Panc1 (cell line): ENCODE measurements at regions not wholly inside any gene's neighbourhood (a gene's known extent, or its start where the extent isn't known, plus 50 kb on each side); places are given as distances from the start of the nearest gene placed in this dataset.

Experiments used
- ATAC-seq: fragments of 200-7000 bp; cut with Tn5 transposase; 2 replicates; pipeline ENCODE4 v1.9.1; 2020; ENCODE audit warnings: mild to moderate bottlenecking, moderate library complexity
- BruUV-seq: library from RNA; stranded (reverse); fragments of 400-500 nt; replicated peaks from 2 replicates; lab custom pipeline; 2021; lab: Mats Ljungman, UMichigan
- CTCF ChIA-PET: fragments of 300-600 bp; sonication (Branson Sonifier 250); formaldehyde crosslinking; loops from one replicate; lab custom pipeline; 2022; ENCODE audit warnings: antibody characterized with exemption; lab: Charles Lee
- POLR2A ChIA-PET: fragments of 300-600 bp; sonication (Branson Sonifier 250); formaldehyde crosslinking; loops from one replicate; lab custom pipeline; 2022; ENCODE audit warnings: antibody characterized with exemption; lab: Charles Lee
- DNase-seq: peaks from one replicate; pipeline ENCODE4 v3.0.0-alpha.2; 2010; ENCODE audit warnings: low read depth, low spot score
- H3K27ac ChIP-seq: 2 replicates; pipeline ENCODE4 v1.5.1; 2011; ENCODE audit warnings: mild to moderate bottlenecking, low read length, inconsistent platforms
- H3K27me3 ChIP-seq: fragments of 200-500 bp; sonication (Bioruptor generic); 2 replicates; pipeline ENCODE4 v1.6.0; 2014; ENCODE audit warnings: low read length, inconsistent platforms; ENCODE audit not compliant: control insufficient read depth, insufficient read depth
- H3K36me3 ChIP-seq: fragments of 200-500 bp; sonication (Bioruptor generic); 2 replicates; pipeline ENCODE4 v1.5.1; 2014; ENCODE audit warnings: inconsistent platforms, mild to moderate bottlenecking, low read length, moderate library complexity; ENCODE audit not compliant: control insufficient read depth, insufficient read depth
- H3K4me1 ChIP-seq: 2 replicates; pipeline ENCODE4 v1.5.1; 2011; ENCODE audit warnings: inconsistent platforms, mild to moderate bottlenecking, low read length, moderate library complexity; ENCODE audit not compliant: control insufficient read depth, insufficient read depth
- H3K4me3 ChIP-seq, 2 experiments: 2 replicates each; pipeline ENCODE4 v1.5.1; 2011 to 2012; ENCODE audit warnings: low read depth in 2 of 2, low read length in 2 of 2, mild to moderate bottlenecking in 2 of 2, inconsistent platforms in 1 of 2, moderate library complexity in 1 of 2
- H3K9me3 ChIP-seq: fragments of 200-500 bp; sonication (Bioruptor generic); 2 replicates; pipeline ENCODE4 v1.5.1; 2014; ENCODE audit warnings: low read depth, mild to moderate bottlenecking, inconsistent platforms, low read length, moderate library complexity; ENCODE audit not compliant: control insufficient read depth, insufficient read depth
- CTCF ChIP-seq: fragments of 450-650 bp; IDR thresholded peaks from 2 replicates; pipeline ENCODE4 v1.5.1; 2017; ENCODE audit warnings: mild to moderate bottlenecking
- POLR2AphosphoS5 ChIP-seq: IDR thresholded peaks from 2 replicates; pipeline ENCODE4 v1.6.1; 2012; ENCODE audit warnings: mild to moderate bottlenecking, low read depth, low read length, moderate library complexity
- REST ChIP-seq, 2 experiments: IDR thresholded peaks; 2 replicates each; pipeline ENCODE4 v1.6.1; 2011 to 2012; ENCODE audit warnings: low read depth in 2 of 2, control low read depth in 1 of 2, low read length in 1 of 2, mild to moderate bottlenecking in 1 of 2, moderate library complexity in 1 of 2; ENCODE audit not compliant: insufficient read depth in 1 of 2
- SIN3A ChIP-seq: IDR thresholded peaks from 2 replicates; pipeline ENCODE4 v1.6.1; 2012; ENCODE audit warnings: low read depth, mild to moderate bottlenecking, low read length, moderate library complexity, borderline replicate concordance; ENCODE audit not compliant: insufficient read depth
- TCF7L2 ChIP-seq: IDR thresholded peaks from 2 replicates; pipeline ENCODE4 v1.6.1; 2011; ENCODE audit warnings: mild to moderate bottlenecking, low read depth, low read length, inconsistent platforms
- in situ Hi-C: cut with HindIII; loops from 2 replicates; pipeline ENCODE4 v1.10.0; 2016; ENCODE audit warnings: low sequenced_read_pairs, low pct_unique_long_range_greater_than_20kb
- intact Hi-C: fragments of 100-400 bp; cut with micrococcal nuclease; formaldehyde crosslinking; loops from one replicate; pipeline ENCODE4 v1.10.0; 2022; ENCODE audit not compliant: unreplicated experiment

- DNase-seq (no peak), ATAC-seq (no peak)
- Histone ChIP-seq H3K9me3 (no peaks in the 10 kb centered on the region), H3K27me3 (no peaks in the 10 kb centered on the region), H3K36me3 (no peaks in the 10 kb centered on the region), H3K4me3 (no peak overlapping the region), H3K4me1 (no peaks in the 10 kb centered on the region), H3K27ac (no peak overlapping the region)
- in situ Hi-C loops (no loop called here), intact Hi-C loops (no loop called here)
- POLR2A ChIA-PET = no interaction called here
- BruUV-seq = no TSS peak
- TF ChIP-seq REST (IDR thresholded peaks at IDR 0.05; ENCODE audit: insufficient read depth in 1 of 2, low read depth in 2 of 2, low read length in 1 of 2) = no peak
- TF ChIP-seq CTCF = no peak
- no peak for TF ChIP-seq SIN3A
- no peak for TF ChIP-seq TCF7L2
- no peak for TF ChIP-seq POLR2AphosphoS5
- CTCF ChIA-PET = no interaction called here
These were observed 815.1 kb downstream of the DIAPH3 start for GRCh38 chr13:59348617-59349016.

- ATAC-seq (no peak), DNase-seq (no peak)
- in situ Hi-C loops (no loop called here), intact Hi-C loops (no loop called here)
- Histone ChIP-seq H3K4me3 (no peak overlapping the region), H3K27ac (no peak overlapping the region), H3K27me3 (no peaks in the 10 kb centered on the region), H3K9me3 (no peaks in the 10 kb centered on the region), H3K36me3 (no peaks in the 10 kb centered on the region), H3K4me1 (no peaks in the 10 kb centered on the region)
- POLR2A ChIA-PET = no interaction called here
- TF ChIP-seq REST (IDR thresholded peaks at IDR 0.05; ENCODE audit: insufficient read depth in 1 of 2, low read depth in 2 of 2, low read length in 1 of 2) = no peak
- BruUV-seq = no TSS peak
- CTCF ChIA-PET = no interaction called here
These were observed 811.1 kb downstream of the DIAPH3 start for GRCh38 chr13:59352600-59352999.
